WERI-Rb-1 (cell line): ENCODE measurements at regions not wholly inside any gene's neighbourhood (a gene's known extent, or its start where the extent isn't known, plus 50 kb on each side); places are given as distances from the start of the nearest gene placed in this dataset.

Source experiments
- DNase-seq: peaks from one replicate; pipeline ENCODE4 v3.0.0-alpha.2; 2020
- H3K27ac ChIP-seq: fragments of 250-450 bp; sonication (Bioruptor Pico); 2 replicates; pipeline ENCODE4 v1.5.1; 2020; ENCODE audit warnings: mild to moderate bottlenecking, moderate library complexity
- H3K27me3 ChIP-seq: fragments of 250-450 bp; sonication (Bioruptor Pico); 2 replicates; pipeline ENCODE4 v1.5.1; 2021; ENCODE audit warnings: mild to moderate bottlenecking, low read depth, moderate library complexity; ENCODE audit not compliant: insufficient read depth, severe bottlenecking
- H3K36me3 ChIP-seq: fragments of 250-450 bp; sonication (Bioruptor Pico); 2 replicates; pipeline ENCODE4 v1.5.1; 2020; ENCODE audit warnings: mild to moderate bottlenecking, moderate library complexity
- H3K4me3 ChIP-seq: 2 replicates; pipeline ENCODE4 v1.5.1; 2011; ENCODE audit warnings: low read depth, mild to moderate bottlenecking, control low read depth, low read length
- H3K9me3 ChIP-seq: fragments of 250-450 bp; sonication (Bioruptor Pico); 2 replicates; pipeline ENCODE4 v1.5.1; 2021; ENCODE audit warnings: mild to moderate bottlenecking, moderate library complexity; ENCODE audit not compliant: severe bottlenecking
- CTCF ChIP-seq: IDR thresholded peaks from 2 replicates; pipeline ENCODE4 v1.5.1; 2011; ENCODE audit warnings: low read depth, mild to moderate bottlenecking, control low read depth, inconsistent platforms, low read length

- Histone ChIP-seq H3K9me3 (no peaks in the 10 kb centered on the region), H3K27ac (no peak overlapping the region), H3K27me3 (no peaks in the 10 kb centered on the region), H3K4me3 (no peak overlapping the region), H3K36me3 (no peaks in the 10 kb centered on the region)
- TF ChIP-seq CTCF = no peak
- no peak for DNase-seq
Measured at GRCh38 chr2:122210898-122211856, 455.7 kb downstream of the TSN start.

GRCh38 chr2:122213312-122213711, 457.9 kb downstream of the TSN start:
- Histone ChIP-seq H3K36me3 (no peaks in the 10 kb centered on the region), H3K27ac (no peak overlapping the region), H3K4me3 (no peak overlapping the region), H3K27me3 (no peaks in the 10 kb centered on the region), H3K9me3 (no peaks in the 10 kb centered on the region)
- TF ChIP-seq CTCF = no peak
- DNase-seq = no peak

- H3K27ac ChIP-seq = no peak overlapping the region
- no peak for TF ChIP-seq CTCF
- no peak for DNase-seq
- no peaks in the 10 kb centered on the region for H3K9me3 ChIP-seq
- H3K36me3 ChIP-seq = no peaks in the 10 kb centered on the region
- no peak overlapping the region for H3K4me3 ChIP-seq
- H3K27me3 ChIP-seq = no peaks in the 10 kb centered on the region
Measured at GRCh38 chr2:122216071-122216470, 460.6 kb downstream of the TSN start.

- Histone ChIP-seq H3K27me3 (no peaks in the 10 kb centered on the region), H3K36me3 (no peaks in the 10 kb centered on the region), H3K27ac (no peak overlapping the region), H3K9me3 (no peaks in the 10 kb centered on the region), H3K4me3 (no peak overlapping the region)
- no peak for TF ChIP-seq CTCF
- DNase-seq = no peak
Measured at GRCh38 chr2:122216901-122217300, 461.4 kb downstream of the TSN start.

- DNase-seq = no peak
- Histone ChIP-seq H3K36me3 (no peaks in the 10 kb centered on the region), H3K9me3 (no peaks in the 10 kb centered on the region), H3K27me3 (no peaks in the 10 kb centered on the region), H3K4me3 (no peak overlapping the region), H3K27ac (no peak overlapping the region)
- no peak for TF ChIP-seq CTCF
Measured at GRCh38 chr2:122218596-122218995, 463.1 kb downstream of the TSN start.
